Tibial nerve (tissue), 3 donors: ENCODE measurements at regions not wholly inside any gene's neighbourhood (a gene's known extent, or its start where the extent isn't known, plus 50 kb on each side); places are given as distances from the start of the nearest gene placed in this dataset.

Experiments used
- EP300 ChIP-seq, 2 donors: sonication (generic); formaldehyde crosslinking; IDR thresholded peaks; one replicate each; pipeline ENCODE4 v1.6.1; 2017; ENCODE audit warnings: antibody characterized with exemption in 2 of 2, mild to moderate bottlenecking in 1 of 2
- POLR2A ChIP-seq, 2 donors: fragments of 450-650 bp; IDR thresholded peaks; one replicate each; pipeline ENCODE4 v1.6.1; 2017; ENCODE audit warnings: antibody characterized with exemption in 2 of 2, mild to moderate bottlenecking in 2 of 2, moderate library complexity in 2 of 2

- TF ChIP-seq EP300 (IDR thresholded peaks at IDR 0.05) (no peak), POLR2A (IDR thresholded peaks at IDR 0.05) (no peak)
These were observed 416.1 kb downstream of the MRPL39 start for GRCh38 chr21:25191141-25191540.
